Fibroblast of the aortic adventitia (primary cell): ENCODE measurements at regions not wholly inside any gene's neighbourhood (a gene's known extent, or its start where the extent isn't known, plus 50 kb on each side); places are given as distances from the start of the nearest gene placed in this dataset.
A peak's percentile ranks its signal among the peaks of the same experiment; 100 is the strongest.

ENCODE experiments used
- DNase-seq: peaks from one replicate; pipeline ENCODE4 v3.0.0-alpha.2; 2010; ENCODE audit warnings: low read depth
- H3K4me3 ChIP-seq: 2 replicates; pipeline ENCODE4 v1.5.1; 2011; ENCODE audit warnings: low read depth, mild to moderate bottlenecking, control low read depth, low read length, moderate library complexity
- TF ChIP-seq, protein P1 (sequence below): IDR thresholded peaks from 2 replicates; pipeline ENCODE4 v1.5.1; 2011; ENCODE audit warnings: mild to moderate bottlenecking, low read length, control low read depth, inconsistent platforms; ENCODE audit not compliant: insufficient read depth

DNA sequence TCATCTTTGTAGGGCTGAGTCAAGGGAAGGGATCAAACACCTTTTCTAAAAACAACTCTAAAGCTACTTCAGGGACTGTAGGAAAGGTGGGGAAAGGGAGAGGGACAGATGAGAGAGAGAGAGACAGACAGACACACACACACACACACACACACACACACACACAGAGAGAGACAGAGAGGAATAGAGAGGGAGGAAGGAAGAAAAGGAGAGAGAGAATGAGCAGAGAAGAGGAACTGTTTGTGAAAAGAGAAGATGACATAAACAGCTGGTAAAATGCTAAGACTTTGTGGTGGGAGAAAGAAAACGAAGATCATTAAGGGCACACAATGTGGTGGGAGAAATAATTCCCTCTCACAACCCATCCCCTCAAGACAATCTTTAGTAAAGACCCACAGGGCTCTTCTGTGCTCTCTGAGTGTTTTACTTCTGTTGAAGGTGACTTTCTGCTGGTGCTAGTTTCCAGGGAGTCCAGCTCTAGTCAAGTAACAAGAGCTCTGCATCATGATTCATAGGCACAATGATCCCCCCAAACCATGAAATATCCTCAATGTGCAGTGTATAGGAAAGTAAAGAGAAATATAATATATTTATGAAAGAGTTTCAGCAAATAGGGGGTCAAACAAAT is 77.2 kb upstream of the STK17B start:
- H3K4me3 ChIP-seq: no peak overlapping the region
- TF ChIP-seq, protein P1, sequence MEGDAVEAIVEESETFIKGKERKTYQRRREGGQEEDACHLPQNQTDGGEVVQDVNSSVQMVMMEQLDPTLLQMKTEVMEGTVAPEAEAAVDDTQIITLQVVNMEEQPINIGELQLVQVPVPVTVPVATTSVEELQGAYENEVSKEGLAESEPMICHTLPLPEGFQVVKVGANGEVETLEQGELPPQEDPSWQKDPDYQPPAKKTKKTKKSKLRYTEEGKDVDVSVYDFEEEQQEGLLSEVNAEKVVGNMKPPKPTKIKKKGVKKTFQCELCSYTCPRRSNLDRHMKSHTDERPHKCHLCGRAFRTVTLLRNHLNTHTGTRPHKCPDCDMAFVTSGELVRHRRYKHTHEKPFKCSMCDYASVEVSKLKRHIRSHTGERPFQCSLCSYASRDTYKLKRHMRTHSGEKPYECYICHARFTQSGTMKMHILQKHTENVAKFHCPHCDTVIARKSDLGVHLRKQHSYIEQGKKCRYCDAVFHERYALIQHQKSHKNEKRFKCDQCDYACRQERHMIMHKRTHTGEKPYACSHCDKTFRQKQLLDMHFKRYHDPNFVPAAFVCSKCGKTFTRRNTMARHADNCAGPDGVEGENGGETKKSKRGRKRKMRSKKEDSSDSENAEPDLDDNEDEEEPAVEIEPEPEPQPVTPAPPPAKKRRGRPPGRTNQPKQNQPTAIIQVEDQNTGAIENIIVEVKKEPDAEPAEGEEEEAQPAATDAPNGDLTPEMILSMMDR: no peak
- DNase-seq: no peak

DNA sequence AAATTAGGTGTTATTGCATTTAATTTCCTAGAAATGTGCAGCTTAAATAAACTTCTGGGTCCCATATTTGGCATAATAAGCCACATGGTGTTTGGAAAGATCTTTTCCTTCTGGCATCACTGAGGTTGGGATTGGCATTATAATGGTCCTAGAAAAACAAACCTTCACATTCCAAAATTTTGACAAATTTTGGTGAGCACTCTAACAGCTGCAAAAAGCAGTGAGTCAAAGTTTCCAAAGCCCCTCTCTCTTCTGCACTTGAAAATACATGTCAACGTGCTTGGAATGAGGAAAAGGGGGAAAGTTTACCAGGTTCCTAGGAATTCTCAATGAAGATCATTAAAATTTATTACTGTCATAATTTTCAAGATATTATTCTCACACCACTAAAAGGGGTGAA is 77.8 kb upstream of the STK17B start:
- peak; percentile 85 for DNase-seq
- TF ChIP-seq, protein P1: no peak
- H3K4me3 ChIP-seq: no peak overlapping the region

DNA sequence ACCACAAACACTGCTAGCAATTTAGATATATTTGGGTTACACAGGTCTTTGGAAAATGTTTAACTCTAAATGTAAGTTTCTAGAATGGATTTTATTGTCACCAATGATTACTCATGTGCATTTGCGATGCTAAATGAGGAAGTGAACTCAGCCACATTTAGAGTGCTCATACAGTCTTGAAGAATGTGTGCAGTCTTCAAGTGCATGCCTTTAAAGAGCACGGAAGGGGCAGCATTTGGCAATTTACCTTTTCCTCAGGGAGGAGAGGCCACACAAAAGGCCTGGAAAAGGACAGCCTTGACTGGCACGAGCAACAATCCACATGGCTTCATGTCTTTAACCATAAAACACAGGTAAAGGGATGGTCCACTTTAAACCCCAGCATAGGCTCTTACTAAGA is 78.5 kb upstream of the STK17B start:
- TF ChIP-seq, protein P1: no peak
- H3K4me3 ChIP-seq: no peak overlapping the region
- DNase-seq: peak; percentile 50

DNA sequence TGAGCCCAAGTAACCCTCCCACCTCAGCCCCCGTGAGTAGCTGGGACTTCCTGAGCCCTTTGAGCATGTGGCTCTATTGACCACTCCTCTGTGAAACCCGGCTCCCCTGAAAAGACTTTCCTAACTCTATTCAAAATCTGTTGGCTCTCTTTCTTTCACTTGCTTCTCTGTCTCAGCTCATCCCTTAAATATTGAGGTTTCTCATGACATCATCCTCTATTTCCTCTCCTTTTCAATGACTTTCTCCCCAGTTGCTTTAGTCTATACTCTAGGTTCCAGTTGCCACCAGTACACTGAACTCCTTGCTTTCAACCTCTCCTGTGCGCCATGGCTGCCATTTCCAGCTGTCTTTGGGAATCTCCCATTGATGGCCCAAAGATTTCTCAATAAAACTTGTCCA is 79.8 kb upstream of the STK17B start:
- no peak overlapping the region for H3K4me3 ChIP-seq
- TF ChIP-seq, protein P1: no peak
- DNase-seq: no peak

DNA sequence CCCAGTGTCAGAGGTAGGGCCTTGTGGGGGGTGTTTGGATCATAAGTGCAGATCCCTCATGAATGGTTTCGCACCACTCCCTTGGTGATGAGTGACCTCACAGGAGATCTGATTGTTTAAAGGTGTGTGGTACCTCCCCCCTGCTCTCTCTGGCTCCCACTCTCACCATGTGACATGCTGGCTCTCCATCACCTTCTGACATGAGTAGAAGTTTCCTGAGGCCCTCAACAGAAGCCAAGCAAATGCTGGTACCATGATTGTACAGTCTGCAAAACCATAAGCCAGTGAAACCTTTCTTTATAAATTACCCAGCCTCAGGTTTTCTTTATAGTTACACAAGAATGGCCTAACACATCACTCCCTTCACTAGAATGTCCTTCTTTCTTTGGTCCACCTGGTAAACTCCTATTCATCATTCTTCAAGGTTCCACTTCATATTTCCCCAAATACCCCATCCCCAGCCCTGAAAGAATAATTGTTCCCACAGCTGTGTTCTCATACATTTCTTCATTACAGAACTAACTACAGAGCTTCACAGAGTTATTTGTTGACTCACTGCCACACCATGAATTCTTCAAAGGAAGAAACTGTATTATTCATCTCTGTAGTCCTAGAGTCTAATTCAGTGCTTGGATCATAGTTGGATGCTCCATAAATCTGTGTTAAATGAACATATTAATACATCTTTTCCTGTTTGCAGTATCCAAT is 81.2 kb upstream of the STK17B start:
- H3K4me3 ChIP-seq: no peak overlapping the region
- no peak for DNase-seq
- TF ChIP-seq, protein P1: no peak

DNA sequence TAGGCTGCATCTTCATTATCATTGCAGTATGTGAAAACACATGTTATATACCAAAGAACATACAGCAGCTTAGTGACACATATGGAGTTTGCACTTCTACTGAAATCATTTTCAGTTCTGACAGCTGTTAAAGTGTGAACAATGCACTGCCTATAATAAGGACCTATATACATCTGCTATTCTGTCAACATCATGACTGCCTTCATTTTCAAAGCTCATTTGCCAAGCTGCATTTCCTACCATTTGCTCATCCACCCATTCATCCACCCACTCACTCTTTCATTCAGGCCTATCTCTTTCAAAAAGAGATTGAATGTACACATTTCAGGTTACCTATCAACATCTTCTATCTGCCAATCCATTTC is 81.7 kb upstream of the STK17B start:
- H3K4me3 ChIP-seq: no peak overlapping the region
- TF ChIP-seq, protein P1: no peak
- DNase-seq: no peak
